ENCODE measurements at regions not wholly inside any gene's neighbourhood (a gene's known extent, or its start where the extent isn't known, plus 50 kb on each side); places are given as distances from the start of the nearest gene placed in this dataset.

- no peak for TF ChIP-seq KAT8 (IDR thresholded peaks at IDR 0.05; ENCODE audit: low read depth)
- no peak for TF ChIP-seq PRDM10 (IDR thresholded peaks at IDR 0.05; ENCODE audit: partially characterized antibody)
- TF ChIP-seq ZNF785 (CRISPR knock-in tag; IDR thresholded peaks at IDR 0.05): no peak
- TF ChIP-seq NKRF (IDR thresholded peaks at IDR 0.05; ENCODE audit: borderline replicate concordance): no peak
- no peak for TF ChIP-seq ZNF134 (CRISPR knock-in tag; conservative IDR thresholded peaks at IDR 0.05)
- TF ChIP-seq ILF3 (IDR thresholded peaks at IDR 0.05; ENCODE audit: borderline replicate concordance): 0 out of 2 replicates have a peak, but pooled peaks have one; percentile 78
- TF ChIP-seq TSC22D4 (tag; IDR thresholded peaks at IDR 0.05): no peak
- TF ChIP-seq CBFA2T3 (IDR thresholded peaks at IDR 0.05): peak; percentile 83
- no peak for TF ChIP-seq TFAP4 (CRISPR knock-in tag; IDR thresholded peaks at IDR 0.05; ENCODE audit: borderline replicate concordance)
- peak; percentile 46 for TF ChIP-seq REST (IDR thresholded peaks at IDR 0.05; ENCODE audit: borderline replicate concordance)
- TF ChIP-seq REST (CRISPR knock-in tag; IDR thresholded peaks at IDR 0.05; ENCODE audit: low read depth): no peak
- no peak for TF ChIP-seq NFIX (CRISPR knock-in tag; IDR thresholded peaks at IDR 0.05; ENCODE audit: low read depth)
Observed at GRCh38 chr12:24743941-24744793, 204.7 kb downstream of the BCAT1 start (continued).
